ENCODE measurements at regions not wholly inside any gene's neighbourhood (a gene's known extent, or its start where the extent isn't known, plus 50 kb on each side); places are given as distances from the start of the nearest gene placed in this dataset.
A peak's percentile ranks its signal among the peaks of the same experiment; 100 is the strongest.

GRCh38 chr10:69692267-69692666 lies 62.2 kb downstream of the FAM241B start:
- no peak for TF ChIP-seq CTCF (IDR thresholded peaks at IDR 0.05; ENCODE audit: insufficient read depth, low read length)
- no peak overlapping the region for H3K4me3 ChIP-seq (ENCODE audit: low read depth, low read length)
- DNase-seq (ENCODE audit: low read depth) = no peak

DNA sequence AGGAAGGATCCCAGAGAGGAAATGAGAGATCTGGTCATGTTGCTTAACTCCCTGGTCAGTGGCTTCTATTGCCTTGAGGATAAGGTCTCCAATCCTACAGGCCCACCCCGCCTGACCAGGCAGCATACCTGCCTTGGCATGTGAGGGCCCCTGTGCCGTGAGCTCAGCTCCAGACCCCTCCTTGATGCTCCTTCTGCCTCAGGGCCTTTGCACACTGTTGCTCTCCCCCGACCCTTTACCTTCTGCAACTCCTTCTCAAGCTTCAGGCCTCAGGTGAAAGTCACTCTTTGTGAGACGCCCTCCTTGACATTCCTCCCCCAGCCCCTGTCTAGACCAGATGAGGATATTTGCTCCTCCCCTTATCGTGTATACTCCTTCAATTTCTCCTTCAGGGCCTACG lies 62.8 kb downstream of the FAM241B start:
- TF ChIP-seq CTCF (IDR thresholded peaks at IDR 0.05; ENCODE audit: insufficient read depth, low read length) = no peak
- H3K4me3 ChIP-seq (ENCODE audit: low read depth, low read length) = no peak overlapping the region
- no peak for DNase-seq (ENCODE audit: low read depth)

- no peak overlapping the region for H3K4me3 ChIP-seq (ENCODE audit: low read depth, low read length)
- no peak for DNase-seq (ENCODE audit: low read depth)
- TF ChIP-seq CTCF (IDR thresholded peaks at IDR 0.05; ENCODE audit: insufficient read depth, low read length) = no peak
Measured at GRCh38 chr10:69693886-69694285, 63.8 kb downstream of the FAM241B start.

DNA sequence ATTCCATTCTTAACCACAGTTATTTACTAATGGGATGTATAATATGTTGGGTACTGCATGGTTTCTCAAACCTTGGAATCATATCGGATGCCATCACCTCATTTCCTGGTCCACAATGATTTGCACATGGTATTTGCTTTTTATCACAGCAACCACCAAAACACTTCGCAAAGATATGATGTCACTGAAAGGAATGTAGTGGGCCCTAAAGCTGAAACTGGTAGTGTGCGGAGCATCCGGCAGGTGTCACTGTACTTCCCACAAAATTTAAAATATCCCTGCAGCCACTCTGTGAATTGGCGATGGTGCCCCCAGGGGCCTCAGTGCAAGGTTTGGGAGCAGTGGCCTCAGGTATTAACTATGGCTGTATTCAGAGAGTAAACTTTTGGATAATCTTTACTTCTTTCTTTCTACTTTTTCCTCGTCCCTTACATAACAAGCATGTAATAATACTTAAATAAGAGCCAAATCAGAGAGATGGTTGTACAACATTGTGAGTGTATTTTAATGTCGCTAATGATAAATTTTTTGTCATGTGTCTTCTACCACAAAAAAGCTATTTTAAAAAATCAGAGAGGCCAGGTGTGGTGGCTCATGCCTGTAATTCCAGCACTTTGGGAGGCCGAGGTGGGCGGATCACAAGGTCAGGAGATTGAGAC lies 66.2 kb downstream of the FAM241B start:
- peak; percentile 71 for TF ChIP-seq CTCF (IDR thresholded peaks at IDR 0.05; ENCODE audit: insufficient read depth, low read length)
- no peak overlapping the region for H3K4me3 ChIP-seq (ENCODE audit: low read depth, low read length)
- peak; percentile 83 for DNase-seq (ENCODE audit: low read depth)

DNA sequence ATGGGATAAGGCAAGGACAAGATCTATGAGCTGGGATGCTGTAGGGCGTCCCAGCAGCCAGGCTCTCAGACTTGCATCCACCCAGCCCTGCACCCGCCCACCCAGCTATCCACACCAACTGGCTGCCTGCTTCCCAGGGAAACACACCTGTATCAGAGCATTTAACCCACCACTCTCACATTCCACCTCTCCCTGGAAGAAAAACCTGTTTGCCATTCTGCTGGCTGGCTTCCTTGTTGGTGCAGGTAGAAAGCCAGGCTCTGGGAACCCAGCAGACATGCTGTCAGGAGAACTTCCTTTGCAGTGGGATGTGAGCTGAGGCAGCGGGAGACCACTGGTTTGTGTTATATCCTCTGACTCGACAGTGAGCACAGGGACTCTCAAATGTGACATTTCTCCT lies 67.0 kb downstream of the FAM241B start:
- TF ChIP-seq CTCF (IDR thresholded peaks at IDR 0.05; ENCODE audit: insufficient read depth, low read length) = no peak
- DNase-seq (ENCODE audit: low read depth) = no peak
- H3K4me3 ChIP-seq (ENCODE audit: low read depth, low read length) = no peak overlapping the region

- DNase-seq (ENCODE audit: low read depth) = no peak
- no peak overlapping the region for H3K4me3 ChIP-seq (ENCODE audit: low read depth, low read length)
- TF ChIP-seq CTCF (IDR thresholded peaks at IDR 0.05; ENCODE audit: insufficient read depth, low read length) = no peak
Measured at GRCh38 chr10:69703256-69703655, 73.2 kb downstream of the FAM241B start.

All from fibroblast of the aortic adventitia (primary cell).